Upper lobe of right lung (tissue), 1 donor: ENCODE measurements at regions not wholly inside any gene's neighbourhood (a gene's known extent, or its start where the extent isn't known, plus 50 kb on each side); places are given as distances from the start of the nearest gene placed in this dataset.

Experiments used
- ATAC-seq: fragments of 200-7000 bp; cut with Tn5 transposase; one replicate; pipeline ENCODE4 v1.9.1; 2020; ENCODE audit warnings: mild to moderate bottlenecking, moderate library complexity
- DNase-seq: peaks from one replicate; pipeline ENCODE4 v3.0.0-alpha.2; 2020
- H3K27ac ChIP-seq: fragments of 200-600 bp; one replicate; pipeline ENCODE4 v1.8.0; 2022
- H3K27me3 ChIP-seq: fragments of 200-600 bp; one replicate; pipeline ENCODE4 v1.8.0; 2022; ENCODE audit warnings: mild to moderate bottlenecking
- H3K36me3 ChIP-seq: fragments of 200-600 bp; one replicate; pipeline ENCODE4 v1.8.0; 2022
- H3K4me1 ChIP-seq: fragments of 200-600 bp; one replicate; pipeline ENCODE4 v1.8.0; 2022
- H3K4me3 ChIP-seq: fragments of 200-600 bp; one replicate; pipeline ENCODE4 v1.8.0; 2022; ENCODE audit warnings: mild to moderate bottlenecking
- H3K9me3 ChIP-seq: fragments of 200-600 bp; one replicate; pipeline ENCODE4 v1.8.0; 2022
- intact Hi-C: fragments of 100-400 bp; cut with DNase I; formaldehyde crosslinking; loops from one replicate; pipeline ENCODE4 v1.11.0; 2022
- TF ChIP-seq, protein P1 (sequence below): fragments of 200-600 bp; IDR thresholded peaks from one replicate; pipeline ENCODE4 v1.8.0; 2022; ENCODE audit warnings: antibody characterized with exemption
- donor health status: DM: no; HTN: yes; CAD: no; lungs with severe emphysema.

DNA sequence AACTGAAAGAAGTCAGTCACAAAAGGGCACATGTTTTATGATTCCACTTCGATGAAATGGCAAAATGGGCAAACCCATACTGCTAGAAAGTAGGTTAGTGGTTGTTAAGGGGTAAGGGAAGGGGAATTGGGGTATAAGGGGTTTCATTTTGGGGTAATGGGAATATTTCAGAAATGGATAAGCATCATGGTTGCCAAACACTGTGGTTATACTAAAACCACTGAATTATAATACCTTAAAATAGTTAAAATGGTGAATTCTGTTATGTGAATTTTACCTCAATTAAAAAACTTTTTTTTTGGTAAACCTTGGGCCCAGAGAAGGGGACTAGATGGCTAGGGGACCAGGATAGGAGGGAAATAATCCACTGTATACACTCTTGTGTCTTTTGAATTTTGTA lies 52.3 kb upstream of the BHLHE40 start:
- Histone ChIP-seq H3K4me3 (no peak overlapping the region), H3K4me1 (no peaks in the 10 kb centered on the region), H3K27ac (no peak overlapping the region), H3K9me3 (no peaks in the 10 kb centered on the region), H3K36me3 (no peaks in the 10 kb centered on the region), H3K27me3 (no peaks in the 10 kb centered on the region)
- intact Hi-C loops: no loop called here
- TF ChIP-seq, protein P1, sequence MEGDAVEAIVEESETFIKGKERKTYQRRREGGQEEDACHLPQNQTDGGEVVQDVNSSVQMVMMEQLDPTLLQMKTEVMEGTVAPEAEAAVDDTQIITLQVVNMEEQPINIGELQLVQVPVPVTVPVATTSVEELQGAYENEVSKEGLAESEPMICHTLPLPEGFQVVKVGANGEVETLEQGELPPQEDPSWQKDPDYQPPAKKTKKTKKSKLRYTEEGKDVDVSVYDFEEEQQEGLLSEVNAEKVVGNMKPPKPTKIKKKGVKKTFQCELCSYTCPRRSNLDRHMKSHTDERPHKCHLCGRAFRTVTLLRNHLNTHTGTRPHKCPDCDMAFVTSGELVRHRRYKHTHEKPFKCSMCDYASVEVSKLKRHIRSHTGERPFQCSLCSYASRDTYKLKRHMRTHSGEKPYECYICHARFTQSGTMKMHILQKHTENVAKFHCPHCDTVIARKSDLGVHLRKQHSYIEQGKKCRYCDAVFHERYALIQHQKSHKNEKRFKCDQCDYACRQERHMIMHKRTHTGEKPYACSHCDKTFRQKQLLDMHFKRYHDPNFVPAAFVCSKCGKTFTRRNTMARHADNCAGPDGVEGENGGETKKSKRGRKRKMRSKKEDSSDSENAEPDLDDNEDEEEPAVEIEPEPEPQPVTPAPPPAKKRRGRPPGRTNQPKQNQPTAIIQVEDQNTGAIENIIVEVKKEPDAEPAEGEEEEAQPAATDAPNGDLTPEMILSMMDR: no peak
- ATAC-seq (no peak), DNase-seq (no peak)

DNA sequence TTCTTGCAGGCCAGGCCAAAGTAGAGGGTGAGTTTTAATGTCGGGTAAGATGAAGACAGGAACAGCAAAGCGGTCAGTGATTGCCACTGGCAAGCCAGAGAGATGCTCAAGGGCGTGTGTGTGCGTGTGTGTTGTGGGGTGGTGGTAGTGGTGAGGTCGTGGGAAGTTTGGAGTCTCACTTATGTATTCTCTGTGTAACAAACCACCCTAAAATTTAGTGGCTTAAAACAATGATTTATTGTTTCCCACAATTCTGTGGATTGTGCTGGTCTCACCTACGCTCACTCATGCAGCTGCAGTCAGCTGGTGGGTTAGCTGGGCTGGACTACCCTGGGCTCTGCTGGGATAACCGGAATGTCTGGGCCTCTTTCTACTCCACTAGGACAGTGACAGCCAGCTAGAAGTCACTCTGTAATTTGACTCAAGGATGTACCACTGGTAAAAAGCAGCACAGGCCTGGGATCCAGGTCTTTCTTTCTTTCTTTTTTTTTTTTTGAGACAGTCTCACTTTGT lies 50.9 kb upstream of the BHLHE40 start:
- H3K4me1 ChIP-seq: no peaks in the 10 kb centered on the region
- TF ChIP-seq, protein P1: no peak
- no peaks in the 10 kb centered on the region for H3K9me3 ChIP-seq
- ATAC-seq: no peak
- H3K27ac ChIP-seq: no peak overlapping the region
- intact Hi-C loops: no loop called here
- no peak overlapping the region for H3K4me3 ChIP-seq
- DNase-seq: no peak
- H3K36me3 ChIP-seq: no peaks in the 10 kb centered on the region
- no peaks in the 10 kb centered on the region for H3K27me3 ChIP-seq
